ENCODE measurements at regions not wholly inside any gene's neighbourhood (a gene's known extent, or its start where the extent isn't known, plus 50 kb on each side); places are given as distances from the start of the nearest gene placed in this dataset.

DNA sequence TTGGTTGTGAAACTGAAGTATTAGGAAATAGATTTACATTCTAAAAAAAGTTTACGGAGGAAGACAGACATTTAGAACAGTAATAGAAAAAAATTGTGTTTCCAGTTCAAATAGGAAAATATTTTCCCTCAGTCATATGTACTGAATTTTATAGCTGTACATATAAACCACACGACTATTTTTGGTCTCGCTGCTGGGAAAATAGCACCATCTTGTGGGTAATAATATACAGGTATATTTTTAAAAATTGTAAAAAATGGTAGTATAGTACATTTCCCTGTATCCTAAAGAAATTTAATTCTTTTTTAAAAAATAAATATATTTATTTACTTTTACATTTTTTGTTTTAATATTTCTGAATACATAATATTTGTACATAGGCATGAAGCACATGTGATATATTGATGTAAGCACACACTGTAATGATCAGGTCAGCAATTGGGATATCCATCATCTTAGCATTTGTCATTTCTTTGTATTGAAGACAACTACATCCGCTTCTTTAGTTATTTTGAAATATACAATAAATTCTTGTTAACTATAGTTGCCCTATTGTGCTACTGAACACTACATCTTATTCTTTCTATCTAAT, 168.6 kb downstream of the ALX1 start:
- intact Hi-C loops (cut with micrococcal nuclease; ENCODE audit: unreplicated experiment): loop anchor here (1.0 to 5.0 kb wide), 3 partner anchors 23 to 371 kb away; no protein-coding TSS in a partner anchor
- H4K20me1 ChIP-seq (ENCODE audit: insufficient read depth, low read length): no peaks in the 10 kb centered on the region
- DNase-seq (ENCODE audit: low spot score): peak; percentile 33
- no peak overlapping the region for H3K27ac ChIP-seq (ENCODE audit: low read depth, low read length, poor library complexity, severe bottlenecking)
- no peak overlapping the region for H3K4me3 ChIP-seq (ENCODE audit: low read depth, low read length, poor library complexity, severe bottlenecking)
- TF ChIP-seq CTCF (conservative IDR thresholded peaks at IDR 0.05; ENCODE audit: low read length): peak; percentile 73
- no peak for TF ChIP-seq EZH2phosphoT487 (IDR thresholded peaks at IDR 0.05; ENCODE audit: borderline replicate concordance, low read depth, low read length)
- H3K4me1 ChIP-seq (ENCODE audit: insufficient read depth, low read length, poor library complexity, severe bottlenecking): no peaks in the 10 kb centered on the region
- ChIA-PET CTCF (ENCODE audit: unreplicated experiment) (interaction anchor here (1.1 kb wide), 1 partner anchor 23 kb away, joined by 6 read pairs; no protein-coding TSS in a partner anchor), POLR2A (interaction anchor here (0.5 to 2.2 kb wide), 3 partner anchors 23 to 396 kb away, joined by 3 to 6 read pairs (median 3); no protein-coding TSS in a partner anchor)
- H3K9me3 ChIP-seq (ENCODE audit: low read length): no peaks in the 10 kb centered on the region
- no peak overlapping the region for H3K4me2 ChIP-seq (ENCODE audit: low read length)
- no peaks in the 10 kb centered on the region for H3K36me3 ChIP-seq (ENCODE audit: insufficient read depth, low read length)
- H3K9me2 ChIP-seq (ENCODE audit: insufficient read depth, low read length): no peaks in the 10 kb centered on the region
- H3K79me2 ChIP-seq (ENCODE audit: insufficient read depth, low read depth, low read length): no peaks in the 10 kb centered on the region
- no peak overlapping the region for H2AFZ ChIP-seq (ENCODE audit: low read length)
- no TSS peak for BruUV-seq (replicated peaks)

GRCh38 chr12:85457016-85457415, 177.0 kb downstream of the ALX1 start:
- Histone ChIP-seq H3K4me2 (ENCODE audit: low read length) (no peak overlapping the region), H3K36me3 (ENCODE audit: insufficient read depth, low read length) (no peaks in the 10 kb centered on the region), H3K4me3 (ENCODE audit: low read depth, low read length, poor library complexity, severe bottlenecking) (no peak overlapping the region), H3K4me1 (ENCODE audit: insufficient read depth, low read length, poor library complexity, severe bottlenecking) (no peaks in the 10 kb centered on the region), H3K79me2 (ENCODE audit: insufficient read depth, low read depth, low read length) (no peaks in the 10 kb centered on the region), H3K9me3 (ENCODE audit: low read length) (no peaks in the 10 kb centered on the region), H3K9me2 (ENCODE audit: insufficient read depth, low read length) (no peaks in the 10 kb centered on the region), H3K27ac (ENCODE audit: low read depth, low read length, poor library complexity, severe bottlenecking) (no peak overlapping the region), H2AFZ (ENCODE audit: low read length) (no peak overlapping the region), H4K20me1 (ENCODE audit: insufficient read depth, low read length) (no peaks in the 10 kb centered on the region)
- intact Hi-C loops (cut with micrococcal nuclease; ENCODE audit: unreplicated experiment): no loop called here
- TF ChIP-seq EZH2phosphoT487 (IDR thresholded peaks at IDR 0.05; ENCODE audit: borderline replicate concordance, low read depth, low read length): no peak
- no peak for TF ChIP-seq CTCF (conservative IDR thresholded peaks at IDR 0.05; ENCODE audit: low read length)
- BruUV-seq (replicated peaks): no TSS peak
- ChIA-PET POLR2A (no interaction called here), CTCF (ENCODE audit: unreplicated experiment) (no interaction called here)
- no peak for DNase-seq (ENCODE audit: low spot score)

DNA sequence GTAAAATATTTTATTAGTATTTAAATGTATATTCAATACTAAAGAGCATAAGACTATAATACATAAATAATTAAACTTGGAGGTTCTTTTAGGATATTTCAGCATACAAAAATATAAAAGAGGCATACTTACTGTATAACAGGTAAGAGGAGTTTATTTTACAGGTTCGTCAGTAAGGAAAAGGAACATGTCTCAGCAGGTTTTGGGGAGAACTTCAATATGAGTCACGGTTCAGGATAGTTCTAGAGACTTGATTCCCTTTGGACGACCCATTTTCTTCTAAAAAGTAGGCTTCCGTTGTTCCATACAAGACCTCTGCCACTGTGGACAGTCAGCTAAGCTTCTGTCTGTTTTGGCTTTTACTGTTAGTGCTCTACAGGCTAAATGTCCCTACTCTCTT, 181.1 kb downstream of the ALX1 start:
- TF ChIP-seq CTCF (conservative IDR thresholded peaks at IDR 0.05; ENCODE audit: low read length): no peak
- TF ChIP-seq EZH2phosphoT487 (IDR thresholded peaks at IDR 0.05; ENCODE audit: borderline replicate concordance, low read depth, low read length): no peak
- Histone ChIP-seq H2AFZ (ENCODE audit: low read length) (no peak overlapping the region), H3K79me2 (ENCODE audit: insufficient read depth, low read depth, low read length) (no peaks in the 10 kb centered on the region), H3K4me1 (ENCODE audit: insufficient read depth, low read length, poor library complexity, severe bottlenecking) (peaks cover 4% of the 10 kb centered on the region), H3K36me3 (ENCODE audit: insufficient read depth, low read length) (no peaks in the 10 kb centered on the region), H3K27ac (ENCODE audit: low read depth, low read length, poor library complexity, severe bottlenecking) (no peak overlapping the region), H3K4me3 (ENCODE audit: low read depth, low read length, poor library complexity, severe bottlenecking) (no peak overlapping the region), H3K4me2 (ENCODE audit: low read length) (no peak overlapping the region), H4K20me1 (ENCODE audit: insufficient read depth, low read length) (no peaks in the 10 kb centered on the region), H3K9me3 (ENCODE audit: low read length) (no peaks in the 10 kb centered on the region), H3K9me2 (ENCODE audit: insufficient read depth, low read length) (no peaks in the 10 kb centered on the region)
- POLR2A ChIA-PET: no interaction called here
- intact Hi-C loops (cut with micrococcal nuclease; ENCODE audit: unreplicated experiment): loop anchor here (10.0 kb wide), 1 partner anchor 114 kb away; no protein-coding TSS in a partner anchor
- no TSS peak for BruUV-seq (replicated peaks)
- DNase-seq (ENCODE audit: low spot score): no peak
- CTCF ChIA-PET (ENCODE audit: unreplicated experiment): no interaction called here

Data from OCI-LY7 (cell line).